Tibial nerve (tissue), 4 donors: ENCODE measurements at regions not wholly inside any gene's neighbourhood (a gene's known extent, or its start where the extent isn't known, plus 50 kb on each side); places are given as distances from the start of the nearest gene placed in this dataset.
A peak's percentile ranks its signal among the peaks of the same experiment; 100 is the strongest.
"Not testable (repeated sequence)": the region's sequence is repeated elsewhere in the genome, so short reads cannot be mapped to it uniquely, and the experiment has no call there.

Experiments
- DNase-seq, 2 donors: peaks; one replicate each; pipeline ENCODE4 v3.0.0-alpha.2; 2019; ENCODE audit warnings: low spot score in 2 of 2
- H3K27ac ChIP-seq, 4 donors: fragments of 200-600 bp; sonication (generic) in 3 of 4; one replicate each; pipeline ENCODE4 v1.5.1; 2017 to 2019; ENCODE audit warnings: mild to moderate bottlenecking in 1 of 4
- H3K27me3 ChIP-seq, 2 donors: fragments of 200-600 bp; sonication (generic) in 1 of 2; one replicate each; pipeline versions ENCODE4 v1.5.1 to v1.6.0; 2017 to 2019
- H3K36me3 ChIP-seq, 3 donors: fragments of 200-600 bp; sonication (generic); one replicate each; pipeline ENCODE4 v1.5.1; 2018 to 2019
- H3K4me1 ChIP-seq, 4 donors: fragments of 200-600 bp; sonication (generic) in 3 of 4; one replicate each; pipeline ENCODE4 v1.5.1; 2017 to 2019
- H3K4me3 ChIP-seq, 4 donors: fragments of 200-600 bp; sonication (generic) in 3 of 4; one replicate each; pipeline ENCODE4 v1.5.1; 2017 to 2019; ENCODE audit warnings: mild to moderate bottlenecking in 1 of 4, moderate library complexity in 1 of 4
- H3K9me3 ChIP-seq, 4 donors: fragments of 200-600 bp; sonication (generic) in 3 of 4; one replicate each; pipeline ENCODE4 v1.5.1; 2017 to 2019
- CTCF ChIP-seq, 5 experiments: fragments of 200-600 bp in 3 of 5; fragments of 450-650 bp in 2 of 5; sonication (generic) in 3 of 5; IDR thresholded peaks; one replicate each; pipeline ENCODE4 v1.5.1; 2016 to 2019; ENCODE audit warnings: antibody characterized with exemption in 5 of 5, mild to moderate bottlenecking in 3 of 5, moderate library complexity in 2 of 5
- EP300 ChIP-seq, 2 donors: sonication (generic); formaldehyde crosslinking; IDR thresholded peaks; one replicate each; pipeline ENCODE4 v1.6.1; 2017; ENCODE audit warnings: antibody characterized with exemption in 2 of 2, mild to moderate bottlenecking in 1 of 2
- POLR2A ChIP-seq, 2 donors: fragments of 450-650 bp; IDR thresholded peaks; one replicate each; pipeline ENCODE4 v1.6.1; 2017; ENCODE audit warnings: antibody characterized with exemption in 2 of 2, mild to moderate bottlenecking in 2 of 2, moderate library complexity in 2 of 2
- WGBS, 2 donors: methylation state at CpG; one replicate each; pipeline ENCODE4 v1.1.5; 2018; 5-methylcytosine and 5-hydroxymethylcytosine counted together

GRCh38 chr6:2579241-2579761 lies 171.4 kb downstream of the MYLK4 start:
- no peak for DNase-seq
- no peaks in the 10 kb centered on the region for H3K27me3 ChIP-seq
- peaks cover 0 to 11% (median 0%) of the 10 kb centered on the region in 4 donors for H3K4me1 ChIP-seq
- H3K36me3 ChIP-seq: no peaks in the 10 kb centered on the region
- H3K27ac ChIP-seq: peak overlapping the region in 1 of 4 donors; percentile 37
- no peak for TF ChIP-seq CTCF (IDR thresholded peaks at IDR 0.05)
- H3K4me3 ChIP-seq: no peak overlapping the region
- H3K9me3 ChIP-seq: peaks cover 0 to 4% (median 2%) of the 10 kb centered on the region in 4 donors
- WGBS, 2 donors: 73 to 77% methylated on average over 15 to 16 of the region's 16 CpGs

GRCh38 chr6:2578767-2579166 lies 172.0 kb downstream of the MYLK4 start:
- Histone ChIP-seq H3K27ac (no peak overlapping the region), H3K4me1 (peaks cover 0 to 11% (median 0%) of the 10 kb centered on the region in 4 donors), H3K36me3 (no peaks in the 10 kb centered on the region), H3K4me3 (no peak overlapping the region), H3K27me3 (no peaks in the 10 kb centered on the region), H3K9me3 (peaks cover 0 to 5% (median 0%) of the 10 kb centered on the region in 4 donors)
- TF ChIP-seq POLR2A (IDR thresholded peaks at IDR 0.05) (no peak), CTCF (IDR thresholded peaks at IDR 0.05) (no peak), EP300 (IDR thresholded peaks at IDR 0.05) (no peak)
- WGBS, 2 donors: 83 to 88% methylated on average over 2 of the region's 2 CpGs
- no peak for DNase-seq

- no peak for DNase-seq
- WGBS, 2 donors: 40 to 58% methylated on average over 3 of the region's 3 CpGs
- H3K9me3 ChIP-seq: peaks cover 0 to 5% (median 0%) of the 10 kb centered on the region in 4 donors
- H3K4me3 ChIP-seq: no peak overlapping the region
- H3K36me3 ChIP-seq: no peaks in the 10 kb centered on the region
- no peak overlapping the region for H3K27ac ChIP-seq
- H3K4me1 ChIP-seq: peaks cover 0 to 11% (median 0%) of the 10 kb centered on the region in 4 donors
- no peaks in the 10 kb centered on the region for H3K27me3 ChIP-seq
- no peak for TF ChIP-seq EP300 (IDR thresholded peaks at IDR 0.05)
- no peak for TF ChIP-seq POLR2A (IDR thresholded peaks at IDR 0.05)
- no peak for TF ChIP-seq CTCF (IDR thresholded peaks at IDR 0.05)
Measured at GRCh38 chr6:2576499-2576898, 174.2 kb downstream of the MYLK4 start.

- no peaks in the 10 kb centered on the region for H3K27me3 ChIP-seq
- H3K4me1 ChIP-seq: peaks cover 0 to 11% (median 0%) of the 10 kb centered on the region in 4 donors
- H3K36me3 ChIP-seq: no peaks in the 10 kb centered on the region
- H3K9me3 ChIP-seq: peaks cover 0 to 5% (median 0%) of the 10 kb centered on the region in 4 donors
- H3K27ac ChIP-seq: no peak overlapping the region
- DNase-seq: no peak
- WGBS, 2 donors: 66 to 67% methylated on average over 5 of the region's 5 CpGs
- H3K4me3 ChIP-seq: no peak overlapping the region
- no peak for TF ChIP-seq CTCF (IDR thresholded peaks at IDR 0.05)
Measured at GRCh38 chr6:2575236-2575635, 175.5 kb downstream of the MYLK4 start.

- H3K27me3 ChIP-seq, H3K4me1 ChIP-seq, H3K36me3 ChIP-seq, DNase-seq, H3K27ac ChIP-seq, H3K4me3 ChIP-seq, H3K9me3 ChIP-seq: not testable (repeated sequence)
- 94 to 100% methylated on average over 1 of the region's 1 CpG for WGBS, 2 donors
Measured at GRCh38 chr6:2569420-2569819, 181.3 kb downstream of the MYLK4 start.

- no peaks in the 10 kb centered on the region for H3K9me3 ChIP-seq
- H3K27me3 ChIP-seq: no peaks in the 10 kb centered on the region
- H3K36me3 ChIP-seq: no peaks in the 10 kb centered on the region
- H3K27ac ChIP-seq: no peak overlapping the region
- no peak for TF ChIP-seq POLR2A (IDR thresholded peaks at IDR 0.05)
- TF ChIP-seq EP300 (IDR thresholded peaks at IDR 0.05): no peak
- no peak for TF ChIP-seq CTCF (IDR thresholded peaks at IDR 0.05)
- DNase-seq: no peak
- H3K4me1 ChIP-seq: peaks cover 0 to 14% (median 3%) of the 10 kb centered on the region in 4 donors
- 84 to 92% methylated on average over 1 of the region's 1 CpG for WGBS, 2 donors
- no peak overlapping the region for H3K4me3 ChIP-seq
Measured at GRCh38 chr6:2566048-2566447, 184.7 kb downstream of the MYLK4 start.
